ENCODE measurements at regions not wholly inside any gene's neighbourhood (a gene's known extent, or its start where the extent isn't known, plus 50 kb on each side); places are given as distances from the start of the nearest gene placed in this dataset.

- Mint-ChIP-seq H3K36me3 (ENCODE audit: low read depth) (no peaks in the 10 kb centered on the region), H3K27me3 (no peaks in the 10 kb centered on the region), H3K4me1 (no peaks in the 10 kb centered on the region), H3K9me3 (peaks cover 2% of the 10 kb centered on the region), H3K4me3 (no peak overlapping the region), H3K27ac (no peak overlapping the region)
- ATAC-seq (ENCODE audit: low read depth) (no peak), DNase-seq (no peak)
- POLR2A ChIA-PET, result no interaction called here
- CTCF ChIA-PET, result no interaction called here
- intact Hi-C loops (cut with micrococcal nuclease), result no loop called here
- TF ChIP-seq CTCF (IDR thresholded peaks at IDR 0.05), result no peak
These were observed 56.3 kb upstream of the PRDM9 start for GRCh38 chr5:23451156-23451555.

- DNase-seq (no peak), ATAC-seq (ENCODE audit: low read depth) (no peak)
- intact Hi-C loops (cut with micrococcal nuclease), result no loop called here
- H3K4me3 Mint-ChIP-seq, result no peak overlapping the region
- no peaks in the 10 kb centered on the region for H3K27me3 Mint-ChIP-seq
- H3K36me3 Mint-ChIP-seq (ENCODE audit: low read depth), result no peaks in the 10 kb centered on the region
- no peak for TF ChIP-seq CTCF (IDR thresholded peaks at IDR 0.05)
- no peak overlapping the region for H3K27ac Mint-ChIP-seq
- POLR2A ChIA-PET, result no interaction called here
- CTCF ChIA-PET, result no interaction called here
- H3K4me1 Mint-ChIP-seq, result no peaks in the 10 kb centered on the region
- no peaks in the 10 kb centered on the region for H3K9me3 Mint-ChIP-seq
These were observed 57.2 kb upstream of the PRDM9 start for GRCh38 chr5:23450187-23450586.

- H3K36me3 Mint-ChIP-seq (ENCODE audit: low read depth), result no peaks in the 10 kb centered on the region
- H3K4me1 Mint-ChIP-seq, result no peaks in the 10 kb centered on the region
- H3K27me3 Mint-ChIP-seq, result no peaks in the 10 kb centered on the region
- ChIA-PET CTCF (no interaction called here), POLR2A (no interaction called here)
- H3K4me3 Mint-ChIP-seq, result no peak overlapping the region
- DNase-seq (no peak), ATAC-seq (ENCODE audit: low read depth) (no peak)
- TF ChIP-seq CTCF (IDR thresholded peaks at IDR 0.05), result no peak
- no peak overlapping the region for H3K27ac Mint-ChIP-seq
- intact Hi-C loops (cut with micrococcal nuclease), result no loop called here
- H3K9me3 Mint-ChIP-seq, result no peaks in the 10 kb centered on the region
These were observed 58.8 kb upstream of the PRDM9 start for GRCh38 chr5:23448627-23449026.

GRCh38 chr5:23446424-23446823, 61.0 kb upstream of the PRDM9 start:
- H3K27me3 Mint-ChIP-seq, result no peaks in the 10 kb centered on the region
- POLR2A ChIA-PET, result no interaction called here
- CTCF ChIA-PET, result no interaction called here
- intact Hi-C loops (cut with micrococcal nuclease), result no loop called here
- DNase-seq (no peak), ATAC-seq (ENCODE audit: low read depth) (no peak)
- H3K4me3 Mint-ChIP-seq, result no peak overlapping the region
- no peak overlapping the region for H3K27ac Mint-ChIP-seq
- no peaks in the 10 kb centered on the region for H3K4me1 Mint-ChIP-seq
- no peaks in the 10 kb centered on the region for H3K9me3 Mint-ChIP-seq
- H3K36me3 Mint-ChIP-seq (ENCODE audit: low read depth), result no peaks in the 10 kb centered on the region
- TF ChIP-seq CTCF (IDR thresholded peaks at IDR 0.05), result no peak

- no peak for TF ChIP-seq CTCF (IDR thresholded peaks at IDR 0.05)
- Mint-ChIP-seq H3K27me3 (no peaks in the 10 kb centered on the region), H3K4me3 (no peak overlapping the region), H3K9me3 (peaks cover 5% of the 10 kb centered on the region), H3K27ac (no peak overlapping the region), H3K36me3 (ENCODE audit: low read depth) (no peaks in the 10 kb centered on the region), H3K4me1 (no peaks in the 10 kb centered on the region)
- intact Hi-C loops (cut with micrococcal nuclease), result no loop called here
- no peak for DNase-seq
- ChIA-PET CTCF (no interaction called here), POLR2A (no interaction called here)
- ATAC-seq (ENCODE audit: low read depth), result no peak
These were observed 61.8 kb upstream of the PRDM9 start for GRCh38 chr5:23445573-23445972.

Measured in activated B cell treated with CpG ODN at 0.5 μM for 24 hours (primary cell).